B cell (primary cell): ENCODE measurements at regions not wholly inside any gene's neighbourhood (a gene's known extent, or its start where the extent isn't known, plus 50 kb on each side); places are given as distances from the start of the nearest gene placed in this dataset.

Experiments
- ATAC-seq: fragments of 200-7000 bp; cut with Tn5 transposase; one replicate; pipeline ENCODE4 v1.10.0; 2021; ENCODE audit warnings: low read depth, mild to moderate bottlenecking, moderate number of reproducible peaks, moderate library complexity
- CTCF ChIA-PET: fragments of 350-600 bp; sonication (Branson Sonifier 250); formaldehyde crosslinking; loops from one replicate; lab custom pipeline; 2021; ENCODE audit warnings: antibody characterized with exemption, inconsistent platforms; lab: Charles Lee
- POLR2A ChIA-PET: fragments of 350-600 bp; sonication (Branson Sonifier 250); formaldehyde crosslinking; loops from one replicate; lab custom pipeline; 2021; ENCODE audit warnings: antibody characterized with exemption; lab: Charles Lee
- DNase-seq: peaks from one replicate; pipeline ENCODE4 v3.0.0; 2013
- H2AFZ ChIP-seq: 2 replicates; pipeline ENCODE4 v1.6.1; 2012; ENCODE audit warnings: mild to moderate bottlenecking, low read depth, low read length; ENCODE audit not compliant: insufficient read depth, poor library complexity, severe bottlenecking
- H3K27ac ChIP-seq, 2 donors: 1 replicate in 1 of 2; 2 replicates in 1 of 2; pipeline ENCODE4 v1.5.1; 2012 to 2013; ENCODE audit warnings: low read length in 2 of 2, mild to moderate bottlenecking in 2 of 2, moderate library complexity in 1 of 2
- H3K27me3 ChIP-seq, 4 experiments: fragments of 200-600 bp in 1 of 4; sonication (generic) in 1 of 4; replicated peaks in 1 of 4; 1 replicate in 2 of 4; 2 replicates in 2 of 4; pipeline versions ENCODE4 v1.6.1 to v1.7.0; 2013 to 2016; ENCODE audit warnings: low read length in 3 of 4, mild to moderate bottlenecking in 2 of 4, mixed read lengths in 1 of 4, moderate library complexity in 1 of 4; ENCODE audit not compliant: insufficient read depth in 4 of 4, control insufficient read depth in 3 of 4; ENCODE audit errors: control extremely low read depth in 1 of 4
- H3K36me3 ChIP-seq, 2 experiments: replicated peaks in 1 of 2; 1 replicate in 1 of 2; 2 replicates in 1 of 2; pipeline versions ENCODE4 v1.6.1 to v1.7.1; 2013; ENCODE audit warnings: low read length in 1 of 2; ENCODE audit not compliant: insufficient read depth in 2 of 2, control insufficient read depth in 1 of 2; ENCODE audit errors: control extremely low read depth in 1 of 2, extremely low read depth in 1 of 2
- H3K4me1 ChIP-seq, 2 donors: fragments of 200-600 bp in 1 of 2; sonication (generic) in 1 of 2; 1 replicate in 1 of 2; 2 replicates in 1 of 2; pipeline versions ENCODE4 v1.5.1 to v1.6.1; 2013 to 2017; ENCODE audit warnings: low read length in 2 of 2; ENCODE audit not compliant: control insufficient read depth in 2 of 2, insufficient read depth in 2 of 2
- H3K4me2 ChIP-seq: replicated peaks from 2 replicates; pipeline ENCODE3; 2012; ENCODE audit warnings: mild to moderate bottlenecking, low read depth, low read length; ENCODE audit not compliant: poor library complexity, severe bottlenecking
- H3K4me3 ChIP-seq, 5 experiments: fragments of 200-600 bp in 1 of 5; sonication (generic) in 1 of 5; 1 replicate in 3 of 5; 2 replicates in 2 of 5; pipeline versions ENCODE4 v1.5.1 to v1.7.0; 2011 to 2016; ENCODE audit warnings: low read length in 4 of 5, mild to moderate bottlenecking in 4 of 5, low read depth in 2 of 5, control low read depth in 1 of 5, moderate library complexity in 1 of 5; ENCODE audit not compliant: insufficient read depth in 1 of 5; ENCODE audit errors: control extremely low read depth in 1 of 5, extremely low read depth in 1 of 5
- H3K79me2 ChIP-seq: fragments of 200-600 bp; sonication (generic); one replicate; pipeline ENCODE4 v1.6.0; 2016; ENCODE audit warnings: low read length; ENCODE audit not compliant: control insufficient read depth, insufficient read depth
- H3K9ac ChIP-seq: fragments of 200-600 bp; sonication (generic); 2 replicates; pipeline ENCODE4 v1.6.1; 2017; ENCODE audit warnings: mild to moderate bottlenecking, low read length, moderate library complexity
- H3K9me3 ChIP-seq, 3 donors: one replicate each; pipeline versions ENCODE4 v1.6.1 to v1.7.1; 2013; ENCODE audit warnings: low read length in 2 of 3; ENCODE audit not compliant: control insufficient read depth in 2 of 3, insufficient read depth in 1 of 3; ENCODE audit errors: control extremely low read depth in 1 of 3
- H4K20me1 ChIP-seq: 2 replicates; pipeline ENCODE4 v1.6.0; 2012; ENCODE audit warnings: mild to moderate bottlenecking, low read length; ENCODE audit not compliant: insufficient read depth, control insufficient read depth, poor library complexity, severe bottlenecking
- H3K27ac Mint-ChIP-seq: one replicate; pipeline ENCODE4 v1.8.0; 2021; ENCODE audit warnings: mixed read lengths
- H3K27me3 Mint-ChIP-seq: one replicate; pipeline ENCODE4 v1.8.0; 2021; ENCODE audit warnings: mixed read lengths
- H3K4me1 Mint-ChIP-seq: one replicate; pipeline ENCODE4 v1.8.0; 2021; ENCODE audit warnings: mixed read lengths
- H3K4me3 Mint-ChIP-seq: one replicate; pipeline ENCODE4 v1.8.0; 2021; ENCODE audit warnings: mixed read lengths
- H3K9me3 Mint-ChIP-seq: one replicate; pipeline ENCODE4 v1.8.0; 2022; ENCODE audit warnings: mixed read lengths; ENCODE audit not compliant: insufficient read depth
- CTCF ChIP-seq: fragments of 200-600 bp; IDR thresholded peaks from one replicate; pipeline ENCODE4 v1.8.0; 2022; ENCODE audit warnings: antibody characterized with exemption, mild to moderate bottlenecking
- EZH2 ChIP-seq: IDR thresholded peaks from 2 replicates; pipeline ENCODE4 v1.6.1; 2012; ENCODE audit warnings: borderline replicate concordance, low read depth, mild to moderate bottlenecking, moderate library complexity, low read length; ENCODE audit not compliant: insufficient read depth, poor library complexity, severe bottlenecking
- WGBS: methylation state at CpG from one replicate; pipeline ENCODE4 v1.1.5; 2013; ENCODE audit warnings: missing lambda C conversion rate; ENCODE audit not compliant: insufficient coverage; 5-methylcytosine and 5-hydroxymethylcytosine counted together
- intact Hi-C: fragments of 100-400 bp; cut with micrococcal nuclease; formaldehyde crosslinking; loops from one replicate; pipeline ENCODE4 v1.10.0; 2022

DNA sequence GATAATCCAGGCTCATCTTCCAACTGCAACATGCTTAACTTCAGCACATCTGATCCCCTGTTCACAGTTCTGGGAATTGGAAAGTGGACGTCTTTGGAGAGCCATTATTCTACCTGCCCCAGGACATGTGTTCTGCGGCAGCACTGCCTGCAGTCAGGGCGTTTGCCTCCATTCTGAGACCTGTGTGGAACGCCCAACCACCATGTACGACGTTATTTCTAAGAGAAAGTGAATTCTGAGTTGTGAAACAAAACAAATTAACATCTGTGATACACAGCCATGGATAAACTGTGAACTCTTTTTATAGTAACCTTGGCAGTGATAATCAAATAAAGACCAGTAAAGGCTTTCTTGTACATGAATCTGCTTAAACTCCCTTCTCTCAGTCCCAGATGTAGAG is 195.8 kb downstream of the AASDH start:
- 100% methylated on average over 2 of the region's 6 CpGs for WGBS
- Mint-ChIP-seq H3K27me3 (no peaks in the 10 kb centered on the region), H3K27ac (no peak overlapping the region), H3K9me3 (peaks cover 2% of the 10 kb centered on the region), H3K4me3 (no peak overlapping the region), H3K4me1 (no peaks in the 10 kb centered on the region)
- H3K9me3 ChIP-seq, result peaks cover 0 to 3% (median 0%) of the 10 kb centered on the region in 3 donors
- H3K4me2 ChIP-seq, result no peak overlapping the region
- H2AFZ ChIP-seq, result no peak overlapping the region
- H4K20me1 ChIP-seq, result no peaks in the 10 kb centered on the region
- TF ChIP-seq CTCF, result no peak
- TF ChIP-seq EZH2, result no peak
- DNase-seq (no peak), ATAC-seq (no peak)
- H3K4me1 ChIP-seq, result no peaks in the 10 kb centered on the region
- CTCF ChIA-PET, result no interaction called here
- no peaks in the 10 kb centered on the region for H3K36me3 ChIP-seq
- H3K27ac ChIP-seq, result no peak overlapping the region
- intact Hi-C loops, result no loop called here
- H3K9ac ChIP-seq, result no peak overlapping the region
- no peaks in the 10 kb centered on the region for H3K27me3 ChIP-seq
- no peaks in the 10 kb centered on the region for H3K79me2 ChIP-seq
- POLR2A ChIA-PET, result no interaction called here
- no peak overlapping the region for H3K4me3 ChIP-seq

- WGBS, result 93% methylated on average over 4 of the region's 6 CpGs
Observed at GRCh38 chr4:56187688-56188087, 199.6 kb downstream of the AASDH start.

More at GRCh38 chr4:56187688-56188087, 199.6 kb downstream of the AASDH start:
- peaks cover 0 to 3% (median 0%) of the 10 kb centered on the region in 3 donors for H3K9me3 ChIP-seq
- TF ChIP-seq CTCF (no peak), EZH2 (no peak)
- no peak overlapping the region for H3K27ac ChIP-seq
- H3K27me3 Mint-ChIP-seq, result no peaks in the 10 kb centered on the region
- no peak overlapping the region for H3K4me2 ChIP-seq
- no peaks in the 10 kb centered on the region for H4K20me1 ChIP-seq
- ATAC-seq (no peak), DNase-seq (no peak)
- H3K4me1 ChIP-seq, result peaks cover 14 to 15% of the 10 kb centered on the region in 2 donors
- ChIA-PET CTCF (no interaction called here), POLR2A (no interaction called here)
- H3K9ac ChIP-seq, result no peak overlapping the region
- H2AFZ ChIP-seq, result no peak overlapping the region
- no peak overlapping the region for H3K4me3 ChIP-seq
- intact Hi-C loops, result no loop called here
- no peaks in the 10 kb centered on the region for H3K27me3 ChIP-seq
- H3K79me2 ChIP-seq, result no peaks in the 10 kb centered on the region
- no peak overlapping the region for H3K4me3 Mint-ChIP-seq
- H3K27ac Mint-ChIP-seq, result no peak overlapping the region
- peaks cover 21% of the 10 kb centered on the region for H3K4me1 Mint-ChIP-seq
- peaks cover 2% of the 10 kb centered on the region for H3K9me3 Mint-ChIP-seq
- H3K36me3 ChIP-seq, result no peaks in the 10 kb centered on the region
